ENCODE measurements at regions not wholly inside any gene's neighbourhood (a gene's known extent, or its start where the extent isn't known, plus 50 kb on each side); places are given as distances from the start of the nearest gene placed in this dataset.
"Not testable (repeated sequence)": the region's sequence is repeated elsewhere in the genome, so short reads cannot be mapped to it uniquely, and the experiment has no call there.

DNA sequence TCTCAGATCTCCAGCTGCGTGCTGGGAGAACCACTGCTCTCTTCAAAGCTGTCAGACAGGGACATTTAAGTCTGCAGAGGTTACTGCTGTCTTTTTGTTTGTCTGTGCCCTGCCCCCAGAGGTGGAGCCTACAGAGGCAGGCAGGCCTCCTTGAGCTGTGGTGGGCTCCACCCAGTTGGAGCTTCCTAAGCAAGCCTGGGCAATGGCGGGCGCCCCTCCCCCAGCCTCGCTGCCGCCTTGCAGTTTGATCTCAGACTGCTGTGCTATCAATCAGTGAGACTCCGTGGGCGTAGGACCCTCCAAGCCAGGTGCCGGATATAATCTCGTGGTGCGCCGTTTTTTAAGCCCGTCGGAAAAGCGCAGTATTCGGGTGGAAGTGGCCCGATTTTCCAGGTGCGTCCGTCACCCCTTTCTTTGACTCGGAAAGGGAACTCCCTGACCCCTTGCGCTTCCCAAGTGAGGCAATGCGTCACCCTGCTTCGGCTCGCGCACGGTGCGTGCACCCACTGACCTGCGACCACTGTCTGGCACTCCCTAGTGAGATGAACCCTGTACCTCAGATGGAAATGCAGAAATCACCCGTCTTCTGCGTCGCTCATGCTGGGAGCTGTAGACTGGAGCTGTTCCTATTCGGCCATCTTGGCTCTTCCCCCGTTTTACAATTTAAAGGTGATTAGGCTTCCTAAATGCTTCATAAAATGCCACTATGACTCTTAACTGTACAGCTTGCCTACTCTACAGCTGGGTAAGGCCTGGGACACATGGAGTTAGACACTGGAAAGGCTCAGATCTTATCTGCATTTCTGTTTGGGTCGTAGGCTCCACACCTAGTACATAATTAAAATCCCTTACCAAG, 115.7 kb upstream of the PMCH start:
- H3K27me3 Mint-ChIP-seq (ENCODE audit: low read depth, unreplicated experiment); H3K27ac Mint-ChIP-seq (ENCODE audit: unreplicated experiment): not testable (repeated sequence)

DNA sequence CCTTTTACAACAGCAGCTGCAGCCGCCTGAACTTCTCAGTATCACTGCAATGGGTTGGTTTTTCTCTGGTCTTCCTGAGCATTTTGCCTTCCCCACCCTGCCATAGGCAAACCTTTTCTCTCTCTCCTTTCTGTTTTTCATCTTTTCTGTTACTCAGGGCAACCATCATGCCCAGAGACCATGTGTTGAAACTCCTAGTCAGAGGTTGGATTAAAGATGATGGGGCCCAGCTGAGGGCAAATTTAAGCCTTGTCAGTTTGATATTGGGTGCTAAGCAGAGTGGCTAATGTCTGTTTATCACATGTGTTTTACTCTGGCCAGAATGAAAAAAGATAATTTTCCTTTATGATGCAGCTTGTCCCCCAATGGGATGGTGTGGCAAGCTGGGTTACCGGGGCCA, 107.9 kb upstream of the PMCH start:
- no peaks in the 10 kb centered on the region for H3K36me3 ChIP-seq (ENCODE audit: insufficient read depth, low read length)
- DNase-seq (ENCODE audit: low read depth) (no peak), FAIRE-seq (no peak)
- Mint-ChIP-seq H3K4me3 (ENCODE audit: unreplicated experiment) (no peak overlapping the region), H3K4me1 (ENCODE audit: low read depth, unreplicated experiment) (no peaks in the 10 kb centered on the region), H3K9me3 (ENCODE audit: unreplicated experiment) (peaks cover 4% of the 10 kb centered on the region), H3K27ac (ENCODE audit: unreplicated experiment) (no peak overlapping the region), H3K36me3 (ENCODE audit: low read depth, unreplicated experiment) (no peaks in the 10 kb centered on the region), H3K27me3 (ENCODE audit: low read depth, unreplicated experiment) (no peaks in the 10 kb centered on the region)
- H3K4me2 ChIP-seq (ENCODE audit: low read length) = no peak overlapping the region
- no peak overlapping the region for H3K9ac ChIP-seq (ENCODE audit: low read length)
- H3K79me2 ChIP-seq (ENCODE audit: insufficient read depth, low read length) = no peaks in the 10 kb centered on the region
- TF ChIP-seq EZH2 (IDR thresholded peaks at IDR 0.05; ENCODE audit: insufficient read depth, low read length) (no peak), CTCF (IDR thresholded peaks at IDR 0.05; ENCODE audit: insufficient read depth, low read depth, low read length) (no peak)
- H3K9me3 ChIP-seq (ENCODE audit: insufficient read depth, low read depth, low read length) = no peaks in the 10 kb centered on the region
- H3K4me1 ChIP-seq (ENCODE audit: insufficient read depth, low read length) = no peaks in the 10 kb centered on the region
- no peaks in the 10 kb centered on the region for H3K27me3 ChIP-seq (ENCODE audit: insufficient read depth, low read length)
- H4K20me1 ChIP-seq (ENCODE audit: insufficient read depth, low read length) = no peaks in the 10 kb centered on the region
- no peak overlapping the region for H2AFZ ChIP-seq (ENCODE audit: low read depth, low read length)
- no peak overlapping the region for H3K27ac ChIP-seq (ENCODE audit: low read depth, low read length)
- no peak overlapping the region for H3K4me3 ChIP-seq (ENCODE audit: insufficient read depth, low read depth, low read length)

More for the DNA sequence above, 115.7 kb upstream of the PMCH start:
- not testable (repeated sequence) for H3K9me3 Mint-ChIP-seq (ENCODE audit: unreplicated experiment); H2AFZ ChIP-seq (ENCODE audit: low read depth, low read length); H3K9me3 ChIP-seq (ENCODE audit: insufficient read depth, low read depth, low read length); H3K4me3 ChIP-seq (ENCODE audit: insufficient read depth, low read depth, low read length); H3K79me2 ChIP-seq (ENCODE audit: insufficient read depth, low read length); DNase-seq (ENCODE audit: low read depth); FAIRE-seq; H3K4me1 Mint-ChIP-seq (ENCODE audit: low read depth, unreplicated experiment); H3K4me3 Mint-ChIP-seq (ENCODE audit: unreplicated experiment); H4K20me1 ChIP-seq (ENCODE audit: insufficient read depth, low read length); H3K4me1 ChIP-seq (ENCODE audit: insufficient read depth, low read length); H3K36me3 ChIP-seq (ENCODE audit: insufficient read depth, low read length); H3K9ac ChIP-seq (ENCODE audit: low read length); H3K4me2 ChIP-seq (ENCODE audit: low read length); H3K36me3 Mint-ChIP-seq (ENCODE audit: low read depth, unreplicated experiment); H3K27ac ChIP-seq (ENCODE audit: low read depth, low read length); H3K27me3 ChIP-seq (ENCODE audit: insufficient read depth, low read length)

- not testable (repeated sequence) for FAIRE-seq; H3K27me3 ChIP-seq (ENCODE audit: insufficient read depth, low read length); H3K27ac Mint-ChIP-seq (ENCODE audit: unreplicated experiment); H3K4me1 ChIP-seq (ENCODE audit: insufficient read depth, low read length); H3K9me3 Mint-ChIP-seq (ENCODE audit: unreplicated experiment); H3K36me3 Mint-ChIP-seq (ENCODE audit: low read depth, unreplicated experiment); H3K27ac ChIP-seq (ENCODE audit: low read depth, low read length); H3K27me3 Mint-ChIP-seq (ENCODE audit: low read depth, unreplicated experiment); H3K79me2 ChIP-seq (ENCODE audit: insufficient read depth, low read length); H3K4me2 ChIP-seq (ENCODE audit: low read length); H4K20me1 ChIP-seq (ENCODE audit: insufficient read depth, low read length); DNase-seq (ENCODE audit: low read depth); H3K4me3 ChIP-seq (ENCODE audit: insufficient read depth, low read depth, low read length); H3K4me1 Mint-ChIP-seq (ENCODE audit: low read depth, unreplicated experiment); H3K4me3 Mint-ChIP-seq (ENCODE audit: unreplicated experiment); H3K9ac ChIP-seq (ENCODE audit: low read length); H2AFZ ChIP-seq (ENCODE audit: low read depth, low read length); H3K9me3 ChIP-seq (ENCODE audit: insufficient read depth, low read depth, low read length); H3K36me3 ChIP-seq (ENCODE audit: insufficient read depth, low read length)
Measured at GRCh38 chr12:102304667-102305066, 107.0 kb upstream of the PMCH start.

Data from astrocyte (in vitro differentiated cells and primary cell).